WTC11 (cell line): ENCODE measurements at regions not wholly inside any gene's neighbourhood (a gene's known extent, or its start where the extent isn't known, plus 50 kb on each side); places are given as distances from the start of the nearest gene placed in this dataset.

Experiments used
- ATAC-seq: fragments of 200-7000 bp; cut with Tn5 transposase; 2 replicates; pipeline ENCODE4 v1.10.0; 2021; ENCODE audit warnings: mild to moderate bottlenecking, moderate library complexity
- CTCF ChIA-PET: fragments of 300-600 bp; sonication (Branson Sonifier 250); formaldehyde crosslinking; loops from one replicate; lab custom pipeline; 2021; ENCODE audit warnings: antibody characterized with exemption; lab: Charles Lee
- POLR2A ChIA-PET: fragments of 350-600 bp; sonication (Branson Sonifier 250); formaldehyde crosslinking; loops from one replicate; lab custom pipeline; 2021; ENCODE audit warnings: antibody characterized with exemption; lab: Charles Lee
- DNase-seq: peaks from one replicate; pipeline ENCODE4 v3.0.0; 2021; ENCODE audit warnings: low spot score
- H3K27ac Mint-ChIP-seq: 2 replicates; pipeline ENCODE4 v1.8.0; 2021; ENCODE audit warnings: mixed read lengths
- H3K27me3 Mint-ChIP-seq: 2 replicates; pipeline ENCODE4 v1.8.0; 2021; ENCODE audit warnings: low read depth, mild to moderate bottlenecking, moderate library complexity, mixed read lengths
- H3K36me3 Mint-ChIP-seq: 2 replicates; pipeline ENCODE4 v1.8.0; 2021; ENCODE audit warnings: mixed read lengths
- H3K4me1 Mint-ChIP-seq: 2 replicates; pipeline ENCODE4 v1.8.0; 2022; ENCODE audit warnings: mixed read lengths
- H3K4me3 Mint-ChIP-seq: 2 replicates; pipeline ENCODE4 v1.8.0; 2021; ENCODE audit warnings: mild to moderate bottlenecking, moderate library complexity, mixed read lengths
- H3K9me3 Mint-ChIP-seq: 2 replicates; pipeline ENCODE4 v1.8.0; 2021; ENCODE audit warnings: mixed read lengths
- ATF2 ChIP-seq: sonication (generic); formaldehyde crosslinking; IDR thresholded peaks from 2 replicates; pipeline ENCODE4 v1.8.1; 2022; ENCODE audit warnings: low read depth, missing genetic modification reagents, borderline replicate concordance
- ESRRA ChIP-seq: sonication (generic); formaldehyde crosslinking; IDR thresholded peaks from 2 replicates; pipeline ENCODE4 v1.8.1; 2022; ENCODE audit warnings: mild to moderate bottlenecking, missing genetic modification reagents, borderline replicate concordance
- FOXP1 ChIP-seq: sonication (generic); formaldehyde crosslinking; IDR thresholded peaks from 2 replicates; pipeline ENCODE4 v1.8.0; 2022; ENCODE audit warnings: missing genetic modification reagents, mild to moderate bottlenecking, moderate library complexity, borderline replicate concordance
- IRF2 ChIP-seq: sonication (generic); formaldehyde crosslinking; IDR thresholded peaks from 2 replicates; pipeline ENCODE4 v1.8.0; 2022; ENCODE audit warnings: low read depth, missing genetic modification reagents, borderline replicate concordance
- MYBL2 ChIP-seq: sonication (generic); formaldehyde crosslinking; IDR thresholded peaks from 2 replicates; pipeline ENCODE4 v1.8.1; 2023; ENCODE audit warnings: mild to moderate bottlenecking, moderate library complexity, missing genetic modification reagents
- NFE2L1 ChIP-seq: sonication (generic); formaldehyde crosslinking; IDR thresholded peaks from 2 replicates; pipeline ENCODE4 v1.8.1; 2023; ENCODE audit warnings: missing genetic modification reagents
- PRDM15 ChIP-seq: sonication (generic); formaldehyde crosslinking; IDR thresholded peaks from 2 replicates; pipeline ENCODE4 v1.8.0; 2022; ENCODE audit warnings: missing genetic modification reagents
- TEAD1 ChIP-seq: sonication (generic); formaldehyde crosslinking; IDR thresholded peaks from 2 replicates; pipeline ENCODE4 v1.8.0; 2022; ENCODE audit warnings: mild to moderate bottlenecking, missing genetic modification reagents
- ZNF263 ChIP-seq: sonication (generic); formaldehyde crosslinking; IDR thresholded peaks from 2 replicates; pipeline ENCODE4 v1.8.1; 2022; ENCODE audit warnings: low read depth, mild to moderate bottlenecking, moderate library complexity, missing genetic modification reagents
- ZNF317 ChIP-seq: sonication (generic); formaldehyde crosslinking; IDR thresholded peaks from 2 replicates; pipeline ENCODE4 v1.8.1; 2023; ENCODE audit warnings: low read depth, mild to moderate bottlenecking, moderate library complexity, missing genetic modification reagents, borderline replicate concordance
- ZNF425 ChIP-seq: fragments of 250-450 bp; sonication (Bioruptor Pico); conservative IDR thresholded peaks from 2 replicates; pipeline ENCODE4 v1.9.0; 2021; ENCODE audit warnings: mild to moderate bottlenecking
- TF ChIP-seq, protein P1 (sequence below): sonication (generic); formaldehyde crosslinking; IDR thresholded peaks from 2 replicates; pipeline ENCODE4 v1.8.0; 2022; ENCODE audit warnings: mild to moderate bottlenecking, missing genetic modification reagents
- TF ChIP-seq, protein P2 (sequence below): sonication (generic); formaldehyde crosslinking; IDR thresholded peaks from 2 replicates; pipeline ENCODE4 v1.8.0; 2022; ENCODE audit warnings: mild to moderate bottlenecking, missing genetic modification reagents
- TF ChIP-seq, protein P3 (sequence below): sonication (generic); formaldehyde crosslinking; IDR thresholded peaks from 2 replicates; pipeline ENCODE4 v1.8.1; 2023; ENCODE audit warnings: mild to moderate bottlenecking, missing genetic modification reagents, moderate library complexity
- TF ChIP-seq, protein P4 (sequence below): fragments of 200-600 bp; IDR thresholded peaks from 2 replicates; pipeline ENCODE4 v1.8.0; 2022; ENCODE audit warnings: antibody characterized with exemption
- TF ChIP-seq, protein P5 (sequence below): sonication (generic); formaldehyde crosslinking; IDR thresholded peaks from 2 replicates; pipeline ENCODE4 v1.8.0; 2023; ENCODE audit warnings: mild to moderate bottlenecking, missing genetic modification reagents

DNA sequence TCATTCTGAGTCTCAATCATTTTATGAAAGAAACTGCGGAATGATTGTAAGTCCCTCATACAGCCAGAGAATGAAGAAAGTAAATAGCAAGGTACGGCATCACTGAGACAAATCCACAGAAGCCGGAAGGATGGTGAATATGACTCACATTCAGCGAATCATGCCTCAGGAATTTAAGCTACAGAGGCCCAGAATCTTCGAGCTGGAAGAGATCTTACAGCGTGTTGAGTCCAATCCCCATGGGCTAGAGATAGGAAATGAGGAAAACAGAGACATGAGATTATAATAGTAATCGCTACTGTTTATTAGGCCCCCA lies 173.2 kb downstream of the KIF18A start:
- no peak overlapping the region for H3K4me3 Mint-ChIP-seq
- ATAC-seq (no peak), DNase-seq (no peak)
- peaks cover 28% of the 10 kb centered on the region for H3K9me3 Mint-ChIP-seq
- ChIA-PET POLR2A (no interaction called here), CTCF (interaction anchor here (1.3 kb wide), 1 partner anchor 217 kb away, joined by 5 read pairs; no protein-coding TSS in a partner anchor)
- peaks cover 17% of the 10 kb centered on the region for H3K36me3 Mint-ChIP-seq
- peaks cover 14% of the 10 kb centered on the region for H3K4me1 Mint-ChIP-seq
- no peak for TF ChIP-seq IRF2 (CRISPR knock-in tag)
- TF ChIP-seq ESRRA (CRISPR knock-in tag): no peak
- no peak overlapping the region for H3K27ac Mint-ChIP-seq
- H3K27me3 Mint-ChIP-seq: peaks cover 31% of the 10 kb centered on the region

- ATAC-seq (peak; percentile 97), DNase-seq (peak; percentile 34)
- Mint-ChIP-seq H3K9me3 (peaks cover 26% of the 10 kb centered on the region), H3K36me3 (peaks cover 15% of the 10 kb centered on the region), H3K4me1 (peaks cover 14% of the 10 kb centered on the region), H3K4me3 (no peak overlapping the region), H3K27me3 (peaks cover 34% of the 10 kb centered on the region), H3K27ac (peak overlapping the region; percentile 60)
- TF ChIP-seq, protein P1, sequence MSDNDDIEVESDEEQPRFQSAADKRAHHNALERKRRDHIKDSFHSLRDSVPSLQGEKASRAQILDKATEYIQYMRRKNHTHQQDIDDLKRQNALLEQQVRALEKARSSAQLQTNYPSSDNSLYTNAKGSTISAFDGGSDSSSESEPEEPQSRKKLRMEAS: peak; percentile 61; the same call in 1 of the 2 replicates
- TF ChIP-seq, protein P2, sequence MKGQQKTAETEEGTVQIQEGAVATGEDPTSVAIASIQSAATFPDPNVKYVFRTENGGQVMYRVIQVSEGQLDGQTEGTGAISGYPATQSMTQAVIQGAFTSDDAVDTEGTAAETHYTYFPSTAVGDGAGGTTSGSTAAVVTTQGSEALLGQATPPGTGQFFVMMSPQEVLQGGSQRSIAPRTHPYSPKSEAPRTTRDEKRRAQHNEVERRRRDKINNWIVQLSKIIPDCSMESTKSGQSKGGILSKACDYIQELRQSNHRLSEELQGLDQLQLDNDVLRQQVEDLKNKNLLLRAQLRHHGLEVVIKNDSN (CRISPR knock-in tag): peak; percentile 43; the same call in 1 of the 2 replicates
- TF ChIP-seq PRDM15 (CRISPR knock-in tag): no peak
- no peak for TF ChIP-seq FOXP1 (CRISPR knock-in tag)
- TF ChIP-seq, protein P3, sequence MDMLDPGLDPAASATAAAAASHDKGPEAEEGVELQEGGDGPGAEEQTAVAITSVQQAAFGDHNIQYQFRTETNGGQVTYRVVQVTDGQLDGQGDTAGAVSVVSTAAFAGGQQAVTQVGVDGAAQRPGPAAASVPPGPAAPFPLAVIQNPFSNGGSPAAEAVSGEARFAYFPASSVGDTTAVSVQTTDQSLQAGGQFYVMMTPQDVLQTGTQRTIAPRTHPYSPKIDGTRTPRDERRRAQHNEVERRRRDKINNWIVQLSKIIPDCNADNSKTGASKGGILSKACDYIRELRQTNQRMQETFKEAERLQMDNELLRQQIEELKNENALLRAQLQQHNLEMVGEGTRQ (CRISPR knock-in tag): peak; percentile 40; the same call in 1 of the 2 replicates
- no peak for TF ChIP-seq ZNF263
- no peak for TF ChIP-seq NFE2L1 (CRISPR knock-in tag)
- TF ChIP-seq TEAD1 (CRISPR knock-in tag): no peak; the same call in 1 of the 2 replicates
- TF ChIP-seq ATF2 (CRISPR knock-in tag): no peak
- TF ChIP-seq MYBL2: no peak
- TF ChIP-seq, protein P4, sequence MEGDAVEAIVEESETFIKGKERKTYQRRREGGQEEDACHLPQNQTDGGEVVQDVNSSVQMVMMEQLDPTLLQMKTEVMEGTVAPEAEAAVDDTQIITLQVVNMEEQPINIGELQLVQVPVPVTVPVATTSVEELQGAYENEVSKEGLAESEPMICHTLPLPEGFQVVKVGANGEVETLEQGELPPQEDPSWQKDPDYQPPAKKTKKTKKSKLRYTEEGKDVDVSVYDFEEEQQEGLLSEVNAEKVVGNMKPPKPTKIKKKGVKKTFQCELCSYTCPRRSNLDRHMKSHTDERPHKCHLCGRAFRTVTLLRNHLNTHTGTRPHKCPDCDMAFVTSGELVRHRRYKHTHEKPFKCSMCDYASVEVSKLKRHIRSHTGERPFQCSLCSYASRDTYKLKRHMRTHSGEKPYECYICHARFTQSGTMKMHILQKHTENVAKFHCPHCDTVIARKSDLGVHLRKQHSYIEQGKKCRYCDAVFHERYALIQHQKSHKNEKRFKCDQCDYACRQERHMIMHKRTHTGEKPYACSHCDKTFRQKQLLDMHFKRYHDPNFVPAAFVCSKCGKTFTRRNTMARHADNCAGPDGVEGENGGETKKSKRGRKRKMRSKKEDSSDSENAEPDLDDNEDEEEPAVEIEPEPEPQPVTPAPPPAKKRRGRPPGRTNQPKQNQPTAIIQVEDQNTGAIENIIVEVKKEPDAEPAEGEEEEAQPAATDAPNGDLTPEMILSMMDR: no peak
- no peak for TF ChIP-seq ZNF317 (CRISPR knock-in tag)
- TF ChIP-seq ZNF425: no peak
- TF ChIP-seq, protein P5, sequence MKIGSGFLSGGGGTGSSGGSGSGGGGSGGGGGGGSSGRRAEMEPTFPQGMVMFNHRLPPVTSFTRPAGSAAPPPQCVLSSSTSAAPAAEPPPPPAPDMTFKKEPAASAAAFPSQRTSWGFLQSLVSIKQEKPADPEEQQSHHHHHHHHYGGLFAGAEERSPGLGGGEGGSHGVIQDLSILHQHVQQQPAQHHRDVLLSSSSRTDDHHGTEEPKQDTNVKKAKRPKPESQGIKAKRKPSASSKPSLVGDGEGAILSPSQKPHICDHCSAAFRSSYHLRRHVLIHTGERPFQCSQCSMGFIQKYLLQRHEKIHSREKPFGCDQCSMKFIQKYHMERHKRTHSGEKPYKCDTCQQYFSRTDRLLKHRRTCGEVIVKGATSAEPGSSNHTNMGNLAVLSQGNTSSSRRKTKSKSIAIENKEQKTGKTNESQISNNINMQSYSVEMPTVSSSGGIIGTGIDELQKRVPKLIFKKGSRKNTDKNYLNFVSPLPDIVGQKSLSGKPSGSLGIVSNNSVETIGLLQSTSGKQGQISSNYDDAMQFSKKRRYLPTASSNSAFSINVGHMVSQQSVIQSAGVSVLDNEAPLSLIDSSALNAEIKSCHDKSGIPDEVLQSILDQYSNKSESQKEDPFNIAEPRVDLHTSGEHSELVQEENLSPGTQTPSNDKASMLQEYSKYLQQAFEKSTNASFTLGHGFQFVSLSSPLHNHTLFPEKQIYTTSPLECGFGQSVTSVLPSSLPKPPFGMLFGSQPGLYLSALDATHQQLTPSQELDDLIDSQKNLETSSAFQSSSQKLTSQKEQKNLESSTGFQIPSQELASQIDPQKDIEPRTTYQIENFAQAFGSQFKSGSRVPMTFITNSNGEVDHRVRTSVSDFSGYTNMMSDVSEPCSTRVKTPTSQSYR (CRISPR knock-in tag): no peak
- POLR2A ChIA-PET: no interaction called here
- CTCF ChIA-PET: interaction anchor here (0.5 to 1.3 kb wide), 2 partner anchors 84 to 217 kb away, joined by 3 to 5 read pairs; no protein-coding TSS in a partner anchor
These were observed 173.7 kb downstream of the KIF18A start for GRCh38 chr11:27933992-27934829.
